Fibroblast of mammary gland (primary cell): ENCODE measurements at regions not wholly inside any gene's neighbourhood (a gene's known extent, or its start where the extent isn't known, plus 50 kb on each side); places are given as distances from the start of the nearest gene placed in this dataset.
A peak's percentile ranks its signal among the peaks of the same experiment; 100 is the strongest.

Experiments used
- DNase-seq: peaks from one replicate; pipeline ENCODE4 v3.0.0-alpha.2; 2010; ENCODE audit warnings: low read depth
- H3K4me3 ChIP-seq: 2 replicates; pipeline ENCODE4 v1.5.1; 2011; ENCODE audit warnings: low read depth, mild to moderate bottlenecking, low read length, moderate library complexity; ENCODE audit not compliant: control insufficient read depth
- CTCF ChIP-seq: conservative IDR thresholded peaks from 2 replicates; pipeline ENCODE4 v1.5.1; 2011; ENCODE audit warnings: low read depth, low read length, inconsistent platforms; ENCODE audit not compliant: control insufficient read depth, insufficient read depth

GRCh38 chr5:143562935-143563334, 159.4 kb upstream of the NR3C1 start:
- TF ChIP-seq CTCF: no peak
- DNase-seq: peak; percentile 85
- no peak overlapping the region for H3K4me3 ChIP-seq

GRCh38 chr5:143561219-143561618, 157.7 kb upstream of the NR3C1 start:
- no peak overlapping the region for H3K4me3 ChIP-seq

DNA sequence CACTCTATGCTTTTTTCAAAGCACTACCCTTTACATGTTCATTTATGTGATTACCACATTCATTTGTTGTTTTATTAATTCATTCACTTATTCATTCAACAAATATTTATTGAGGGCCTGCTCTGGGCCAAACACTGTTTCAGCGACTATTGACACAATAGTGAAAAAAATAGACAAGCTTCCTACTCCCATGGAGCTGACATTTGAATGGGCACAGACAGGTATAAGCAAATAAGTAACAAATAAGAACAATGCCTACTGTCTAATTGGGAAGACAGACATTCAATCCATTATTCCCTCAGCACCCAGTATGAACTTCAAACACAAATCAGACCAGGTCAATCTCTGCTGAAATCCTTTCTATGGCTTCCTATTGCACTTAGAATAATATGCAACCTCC, 156.9 kb upstream of the NR3C1 start:
- DNase-seq: no peak
- no peak overlapping the region for H3K4me3 ChIP-seq
- TF ChIP-seq CTCF: no peak

More at GRCh38 chr5:143561219-143561618, 157.7 kb upstream of the NR3C1 start:
- DNase-seq: no peak
- TF ChIP-seq CTCF: no peak

GRCh38 chr5:143559586-143560109, 156.2 kb upstream of the NR3C1 start:
- TF ChIP-seq CTCF: no peak
- no peak for DNase-seq
- no peak overlapping the region for H3K4me3 ChIP-seq

GRCh38 chr5:143558048-143558447, 154.6 kb upstream of the NR3C1 start:
- H3K4me3 ChIP-seq: no peak overlapping the region
- DNase-seq: peak; percentile 40
- TF ChIP-seq CTCF: no peak

- TF ChIP-seq CTCF: no peak
Observed at GRCh38 chr5:143557061-143557818, 153.8 kb upstream of the NR3C1 start.

More at GRCh38 chr5:143557061-143557818, 153.8 kb upstream of the NR3C1 start:
- no peak overlapping the region for H3K4me3 ChIP-seq
- peak; percentile 77 for DNase-seq
